HG03135 (cell line): ENCODE measurements at regions not wholly inside any gene's neighbourhood (a gene's known extent, or its start where the extent isn't known, plus 50 kb on each side); places are given as distances from the start of the nearest gene placed in this dataset.

Source experiments
- ATAC-seq: cut with Tn5 transposase; IDR thresholded peaks from one replicate; pipeline ENCODE4 v1.9.1; 2021; ENCODE audit warnings: mild to moderate bottlenecking, moderate library complexity; ENCODE audit not compliant: unreplicated experiment

DNA sequence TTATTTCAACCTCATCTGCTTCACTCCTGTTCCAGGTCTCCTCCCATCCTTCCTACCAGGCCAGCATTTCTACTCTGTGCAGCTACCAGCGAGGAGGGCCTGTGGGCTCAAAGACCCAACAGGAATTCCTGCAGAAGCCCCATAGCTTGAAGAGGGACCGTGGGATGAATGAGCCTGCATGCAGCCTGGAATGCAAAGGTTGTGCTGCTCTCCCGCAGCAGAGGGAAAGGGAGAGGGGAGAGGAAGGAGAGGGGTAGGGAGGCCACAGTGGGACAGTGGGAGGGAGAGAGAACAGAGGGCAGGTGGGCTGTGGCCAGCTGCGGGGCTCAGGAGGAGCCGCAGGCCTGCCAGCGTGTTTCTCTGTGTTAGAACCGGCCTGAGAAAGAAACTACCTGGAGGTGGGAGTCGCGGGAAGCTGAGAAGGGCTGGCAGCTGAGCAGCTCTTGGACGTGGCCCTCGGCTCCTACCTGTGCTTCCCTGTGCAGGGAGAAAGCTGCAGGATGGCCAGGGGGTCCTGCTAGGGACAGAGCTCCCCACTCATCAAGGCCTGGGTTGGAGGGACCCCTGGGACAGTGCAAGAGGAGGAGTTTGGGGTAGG is 66.1 kb upstream of the MLN start:
- ATAC-seq, result no peak

DNA sequence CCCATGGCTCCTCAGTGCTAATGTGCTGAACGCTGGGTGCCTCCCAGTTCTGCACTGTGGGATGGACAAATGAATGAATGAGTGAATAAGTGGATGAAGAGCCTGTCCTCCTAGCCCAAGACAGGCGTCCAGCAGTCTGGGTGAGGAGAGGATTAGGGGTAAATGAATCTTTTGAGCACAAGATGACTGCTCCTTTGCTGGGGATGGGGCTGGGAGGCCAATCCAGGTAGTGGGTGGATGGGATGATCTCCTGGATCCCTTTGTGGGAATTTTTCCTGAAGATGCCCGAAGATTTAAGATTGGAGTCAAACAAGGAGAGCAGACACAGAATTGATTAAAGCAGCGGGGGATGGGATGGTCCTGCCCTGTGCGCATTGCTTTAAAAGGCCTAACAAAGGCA is 65.3 kb upstream of the MLN start:
- ATAC-seq, result no peak

DNA sequence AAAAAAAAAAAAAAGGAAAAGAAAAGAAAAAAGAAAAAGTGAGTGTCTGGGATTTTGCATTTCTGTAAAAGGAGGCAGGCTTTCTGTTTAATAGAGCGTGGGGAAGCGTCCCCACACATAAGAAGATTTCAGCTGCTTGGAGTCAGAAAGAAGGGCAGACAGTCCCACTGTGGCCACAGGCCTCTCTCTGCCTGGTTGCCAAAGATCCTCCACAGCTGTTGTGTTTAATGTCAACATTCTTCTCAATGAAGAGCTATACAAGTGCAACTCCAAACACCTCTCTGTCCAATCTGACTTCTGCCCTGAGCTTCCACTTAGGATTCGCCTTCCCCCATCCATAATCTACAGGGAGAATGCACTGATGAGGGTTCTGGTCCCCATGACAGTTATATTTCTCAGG is 64.3 kb upstream of the MLN start:
- ATAC-seq, result no peak

DNA sequence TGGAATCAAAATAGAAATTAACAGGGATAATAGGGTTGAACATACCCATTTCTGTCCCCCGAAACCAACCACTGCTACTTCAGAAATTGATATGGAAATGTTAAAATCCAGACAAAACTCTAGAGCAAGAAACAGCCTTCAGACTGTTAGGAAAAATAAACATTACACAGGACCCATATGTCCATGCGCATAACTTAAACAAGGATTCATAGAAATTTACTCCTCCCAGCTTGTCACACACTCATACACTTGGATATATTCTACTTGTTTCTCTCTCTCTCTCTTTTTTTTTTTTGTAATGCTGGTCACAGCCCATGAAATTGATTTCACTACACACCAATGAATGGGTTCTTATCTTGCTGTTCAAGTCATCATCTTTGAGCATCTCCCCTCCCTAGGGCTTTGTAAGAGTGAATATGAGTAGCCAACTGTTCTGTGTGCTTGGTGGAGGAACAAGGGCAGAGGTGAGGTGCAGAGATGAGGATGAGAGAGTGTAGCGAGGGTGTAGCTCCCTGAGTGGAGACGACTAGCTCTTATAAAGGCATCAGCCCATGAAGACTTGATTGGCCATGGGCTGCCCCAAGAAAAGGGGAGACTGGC is 61.8 kb upstream of the MLN start:
- ATAC-seq, result no peak

DNA sequence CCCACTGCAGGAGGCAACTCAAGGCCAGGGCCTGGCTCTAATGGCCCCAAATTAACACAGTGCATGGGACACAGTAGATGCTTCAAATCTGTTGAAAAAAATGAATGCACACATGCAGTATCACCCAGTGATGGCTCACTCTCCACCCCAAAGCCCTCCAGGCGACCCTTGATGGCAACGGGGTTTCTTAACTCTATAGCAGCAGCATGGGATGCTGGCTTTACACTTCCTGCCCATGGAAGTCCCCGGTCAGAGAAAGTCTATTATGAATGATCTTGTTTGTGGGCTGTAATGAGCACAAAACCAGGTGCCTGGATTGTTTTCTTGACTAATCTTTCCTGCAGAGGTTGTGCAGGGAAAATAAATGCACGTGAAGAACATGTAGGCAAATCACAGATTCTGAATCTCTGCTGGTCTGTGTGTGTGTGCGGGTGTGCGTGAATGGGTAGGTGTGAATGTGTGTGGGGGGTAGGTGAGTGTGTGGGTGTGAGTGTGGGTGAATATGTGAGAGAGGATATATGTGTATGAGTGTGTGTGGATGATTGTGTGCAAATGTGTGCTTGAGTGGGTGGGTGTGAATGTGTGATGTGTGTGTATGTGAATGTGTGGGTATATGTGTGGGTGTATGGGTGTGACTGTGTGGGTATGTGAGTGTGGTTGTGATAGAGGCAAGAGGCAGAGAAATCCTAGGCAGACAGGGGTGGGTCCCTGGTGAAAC is 60.1 kb upstream of the MLN start:
- no peak for ATAC-seq

DNA sequence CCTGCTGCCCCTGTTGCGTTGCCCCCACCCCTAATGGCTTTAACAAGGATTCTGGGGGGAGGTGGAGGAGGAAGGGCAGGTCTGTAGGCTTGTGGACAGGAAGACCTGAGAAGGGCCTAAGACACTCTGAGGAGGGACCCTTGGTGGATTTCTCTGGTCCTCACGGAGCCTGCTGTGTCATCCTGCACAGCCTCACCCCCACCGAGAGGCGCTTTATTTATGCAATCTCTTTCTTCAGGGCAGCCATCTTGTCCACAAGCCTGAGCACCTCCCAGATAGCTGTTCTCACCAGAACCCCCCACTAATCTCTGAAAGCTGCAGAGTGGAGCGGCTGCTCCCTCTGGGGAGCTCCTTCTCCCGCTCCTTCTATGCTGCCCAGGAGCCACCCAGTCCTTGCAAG is 59.3 kb upstream of the MLN start:
- no peak for ATAC-seq

DNA sequence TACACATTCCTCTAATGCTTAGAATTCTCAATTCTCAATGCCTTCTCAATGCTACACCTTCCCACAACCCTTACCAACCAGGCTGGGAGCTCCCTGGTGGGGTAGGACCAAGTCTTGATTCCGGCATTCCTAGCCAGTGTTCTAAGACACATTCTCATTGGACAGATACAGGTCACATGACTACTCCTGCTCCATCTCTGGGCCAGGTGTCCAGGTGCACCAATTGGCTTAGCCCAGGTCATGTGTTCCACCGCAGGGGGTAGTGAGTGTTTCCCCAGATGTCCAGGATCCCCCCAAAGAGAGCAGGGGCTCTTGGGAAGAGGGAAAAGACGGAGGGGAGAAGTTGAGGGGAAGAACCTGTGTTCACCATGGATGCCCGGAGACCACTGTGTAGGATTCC is 58.7 kb upstream of the MLN start:
- ATAC-seq, result no peak

DNA sequence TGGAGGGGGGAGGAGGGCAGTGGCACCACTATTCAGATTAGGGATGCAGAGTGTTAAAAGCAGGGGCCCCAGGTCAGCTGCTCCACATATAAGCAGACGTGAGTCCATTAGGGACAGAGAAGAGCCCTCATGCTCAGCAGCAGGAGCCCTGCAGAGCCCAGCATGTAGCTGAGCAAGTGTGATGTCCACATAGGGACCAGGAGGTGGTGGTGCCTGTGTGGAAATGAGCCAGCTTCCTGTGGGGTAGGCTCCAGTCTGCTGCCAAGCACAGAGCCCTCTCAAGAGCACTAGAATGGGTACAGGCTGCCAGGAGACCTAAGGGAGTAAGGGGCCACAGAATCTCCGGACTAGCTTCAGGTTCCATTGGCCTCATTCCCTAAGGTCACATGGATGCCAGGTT is 57.9 kb upstream of the MLN start:
- no peak for ATAC-seq

DNA sequence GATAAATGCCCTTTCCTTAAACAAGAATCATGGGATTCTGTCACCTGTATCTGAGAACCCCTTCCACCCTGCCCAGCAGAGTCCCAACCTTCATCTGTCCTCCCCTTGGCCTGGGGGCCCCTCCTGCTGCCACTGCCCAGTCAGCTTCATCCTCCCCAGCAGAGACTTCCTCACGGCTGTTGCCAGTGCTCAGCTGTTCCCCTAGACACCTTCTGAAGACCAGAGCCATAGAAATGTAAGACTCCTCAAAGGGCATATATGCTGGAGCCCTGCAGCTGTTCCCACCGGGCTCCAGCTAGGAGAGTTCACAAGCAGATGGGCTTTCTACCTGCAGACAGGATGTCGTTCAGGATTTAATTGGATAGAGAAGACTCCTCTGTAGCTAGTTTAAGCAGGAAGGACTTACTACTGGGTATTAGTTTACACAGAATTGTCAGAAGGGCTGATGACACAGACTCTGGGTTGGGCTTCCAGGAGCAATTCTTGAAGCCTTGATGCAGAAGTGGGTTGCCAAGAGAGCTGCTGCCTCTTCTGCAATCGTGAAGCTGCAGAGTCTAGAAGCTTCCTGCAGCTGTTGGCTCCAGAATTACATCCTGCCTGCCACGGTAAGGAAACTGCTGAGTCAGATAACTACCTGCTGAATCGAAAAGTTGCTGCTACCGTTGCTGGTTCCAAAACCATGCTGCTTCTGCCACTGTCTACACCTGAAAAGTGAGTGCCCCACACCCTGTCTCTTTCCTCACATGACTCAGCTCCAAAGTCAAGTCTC is 57.1 kb upstream of the MLN start:
- no peak for ATAC-seq

DNA sequence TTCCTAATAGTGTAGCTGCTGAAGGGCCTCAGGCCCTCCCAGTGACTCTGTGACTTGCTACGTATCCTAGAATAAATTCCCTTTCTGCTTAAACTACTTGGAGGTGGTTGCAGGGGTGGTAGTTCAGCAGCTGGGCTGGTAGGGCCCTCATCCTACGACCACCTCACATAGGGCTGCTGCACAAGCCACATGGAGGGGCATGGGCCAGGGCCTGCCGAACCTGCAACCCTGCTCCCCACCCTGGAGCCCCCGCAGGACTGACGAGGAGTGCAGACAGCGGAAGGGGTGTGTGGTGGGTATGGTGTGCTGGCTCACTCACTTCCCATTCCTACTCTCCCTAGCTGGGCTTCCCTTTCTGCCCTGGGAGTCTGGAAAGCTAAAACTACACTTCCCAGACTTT is 56.2 kb upstream of the MLN start:
- ATAC-seq, result no peak

DNA sequence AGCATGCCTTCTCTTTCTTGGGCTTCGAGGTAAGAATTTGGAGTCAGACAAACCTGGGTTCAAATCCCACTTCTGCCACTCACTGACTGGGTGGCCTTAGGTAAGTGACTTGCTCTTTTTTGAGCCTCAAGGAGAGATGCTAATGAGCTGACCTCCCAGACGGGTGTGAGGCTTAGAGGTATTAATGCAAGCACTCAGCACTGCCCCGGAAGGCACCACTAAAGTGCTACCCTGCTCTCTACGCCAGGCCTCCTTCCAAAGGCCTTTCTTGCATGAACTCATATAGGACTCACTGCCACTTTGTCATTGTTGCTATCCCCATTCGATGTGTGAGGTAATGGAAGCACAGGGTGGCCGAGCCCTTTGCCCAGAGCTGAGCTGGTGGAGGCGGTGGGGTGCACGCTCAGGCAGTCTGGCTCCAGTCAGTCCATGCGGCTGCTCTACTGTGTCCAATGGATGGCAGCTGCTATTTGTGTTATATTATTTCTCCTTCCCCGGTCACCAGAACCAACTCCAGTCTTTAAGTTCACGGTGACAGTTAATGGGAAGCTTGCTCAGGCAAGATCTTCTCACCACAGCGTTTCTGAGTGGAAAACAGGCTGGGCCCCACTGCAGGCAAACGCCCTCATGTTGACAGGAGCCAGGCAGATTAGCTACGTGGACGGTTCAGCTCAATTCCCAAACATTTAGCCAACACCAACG is 55.2 kb upstream of the MLN start:
- no peak for ATAC-seq

DNA sequence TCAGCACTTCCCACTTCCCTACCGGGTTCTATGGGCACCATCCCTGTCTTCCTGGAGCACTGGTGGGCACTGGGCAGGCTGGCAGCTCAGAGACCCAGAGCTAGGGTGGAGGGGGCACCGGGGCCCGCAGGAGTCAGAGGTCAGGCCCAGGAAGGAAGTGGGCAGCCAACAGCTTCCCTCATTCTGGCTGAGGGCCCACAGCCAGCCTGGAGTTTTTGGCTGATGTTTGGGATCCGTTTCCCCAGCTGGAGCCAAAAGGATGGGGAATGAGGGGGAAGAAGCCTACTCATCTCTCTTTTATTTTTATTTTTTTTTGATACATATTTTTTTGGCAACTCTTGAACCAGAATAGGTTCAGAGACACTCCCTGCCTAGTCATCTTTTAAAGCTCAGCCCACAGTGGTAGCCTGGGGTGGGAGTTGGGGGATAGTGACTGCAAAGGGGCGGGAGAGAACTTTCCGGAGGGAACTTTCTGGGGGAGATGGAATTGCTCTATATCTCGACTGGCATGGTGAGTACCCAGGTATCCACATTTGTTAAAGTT is 54.2 kb upstream of the MLN start:
- no peak for ATAC-seq

DNA sequence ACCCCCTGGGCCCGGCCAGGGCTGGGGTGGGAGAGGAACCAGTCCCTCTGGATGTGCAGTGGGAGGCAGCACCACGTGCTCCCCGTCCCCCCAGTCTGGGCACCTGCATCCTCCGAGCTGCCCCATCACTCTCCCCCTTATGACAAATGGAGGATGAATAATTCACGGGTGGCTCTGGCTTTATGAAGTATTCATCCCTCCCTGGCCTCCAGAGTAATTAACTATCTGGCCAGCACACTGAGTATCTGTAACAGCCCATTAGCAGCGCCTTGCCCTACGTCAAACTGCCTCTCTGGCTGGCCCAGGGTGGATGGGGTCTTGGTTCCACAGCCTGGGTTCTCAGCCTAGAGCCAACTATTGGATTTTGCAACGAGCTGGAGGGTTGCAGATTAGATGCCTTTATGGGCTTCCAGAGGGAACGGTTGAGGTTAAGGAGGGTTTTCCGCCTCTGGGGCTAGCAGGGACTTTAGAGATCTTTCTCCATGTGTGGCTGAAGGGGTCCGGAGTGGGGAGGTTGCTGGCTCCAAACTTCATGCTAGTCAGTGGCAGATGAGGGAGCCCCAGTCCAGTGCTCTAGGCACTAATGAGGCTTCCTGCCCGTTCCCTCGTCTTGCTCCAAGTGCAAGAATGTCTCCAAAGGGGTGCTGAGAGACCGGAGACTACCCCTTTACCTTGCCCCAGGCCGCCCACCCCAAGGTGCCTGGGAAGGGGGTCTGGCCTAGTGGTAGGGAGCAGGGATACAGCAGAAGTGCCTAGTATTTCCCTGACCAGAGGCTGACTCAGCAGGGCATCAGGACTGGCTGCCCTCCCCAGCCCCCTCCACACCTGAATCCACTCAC is 53.5 kb upstream of the MLN start:
- no peak for ATAC-seq

DNA sequence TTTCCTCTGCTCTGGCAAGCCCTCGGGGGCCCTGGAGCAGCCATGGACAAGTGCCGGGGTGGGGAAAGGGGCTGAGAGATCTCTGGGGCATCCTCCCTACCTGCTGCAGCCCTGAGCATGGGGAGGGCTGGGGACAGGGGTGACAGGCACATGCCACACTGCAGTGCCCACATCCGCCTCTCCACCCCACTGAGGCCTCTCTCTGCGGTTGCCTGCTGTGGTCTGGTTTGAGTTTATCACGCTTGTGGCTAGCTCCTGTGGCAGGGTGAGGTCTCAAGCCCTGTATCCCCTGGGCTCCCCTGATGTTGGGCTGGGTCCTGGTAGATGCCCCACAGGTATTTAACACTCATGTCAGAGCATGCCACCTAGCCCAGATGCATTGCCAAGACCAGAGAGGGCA is 52.9 kb upstream of the MLN start:
- ATAC-seq, result no peak

DNA sequence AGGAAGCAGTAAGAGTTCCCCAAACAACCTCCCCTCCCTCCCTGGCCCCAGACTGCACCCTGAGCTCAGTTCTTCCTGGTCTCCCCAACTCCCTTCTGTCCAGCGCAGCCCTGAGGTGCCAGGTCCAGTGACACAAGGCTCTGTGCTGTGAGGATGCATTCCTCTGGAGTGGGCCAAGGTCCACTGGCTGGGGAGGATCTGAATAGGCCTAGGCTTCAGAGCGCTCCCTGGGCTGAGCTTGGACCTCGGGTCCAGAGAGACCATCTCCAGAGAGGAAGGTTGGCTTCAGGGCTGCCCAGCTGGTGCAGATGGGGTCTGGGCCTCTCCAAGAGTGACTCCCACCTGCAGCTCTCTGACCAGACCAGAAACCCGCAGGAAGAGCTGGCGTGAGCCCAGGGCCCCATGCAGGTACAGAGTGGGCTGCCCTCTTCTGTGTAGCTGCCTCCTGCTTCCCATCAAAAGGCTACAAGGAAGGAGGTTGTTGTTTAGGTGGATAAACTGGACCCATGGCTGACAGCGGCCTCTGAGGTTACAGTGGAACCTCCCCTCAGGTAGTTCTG is 52.3 kb upstream of the MLN start:
- no peak for ATAC-seq

DNA sequence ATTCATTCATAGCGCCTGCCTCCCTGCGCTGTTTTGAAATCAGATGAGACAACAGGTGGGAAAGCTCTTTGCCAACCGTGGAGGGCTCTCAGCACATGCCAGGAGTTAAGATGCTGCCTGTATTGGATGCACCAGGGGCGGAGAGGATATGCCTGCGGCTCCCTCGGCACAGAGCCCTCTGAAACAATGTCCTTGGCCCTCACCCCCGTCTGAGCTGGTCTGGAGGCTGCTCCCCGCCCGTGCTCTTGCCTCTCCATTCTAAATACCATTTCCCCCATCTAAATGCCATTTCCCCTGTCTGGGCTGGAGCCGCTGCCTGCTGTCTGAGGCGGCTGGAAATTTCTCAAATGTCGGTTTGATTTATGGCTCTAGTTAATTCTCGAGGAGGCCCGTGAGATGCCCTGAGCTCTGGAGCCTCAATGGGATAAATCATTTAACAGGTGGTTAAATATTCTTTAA is 50.8 kb upstream of the MLN start:
- no peak for ATAC-seq

DNA sequence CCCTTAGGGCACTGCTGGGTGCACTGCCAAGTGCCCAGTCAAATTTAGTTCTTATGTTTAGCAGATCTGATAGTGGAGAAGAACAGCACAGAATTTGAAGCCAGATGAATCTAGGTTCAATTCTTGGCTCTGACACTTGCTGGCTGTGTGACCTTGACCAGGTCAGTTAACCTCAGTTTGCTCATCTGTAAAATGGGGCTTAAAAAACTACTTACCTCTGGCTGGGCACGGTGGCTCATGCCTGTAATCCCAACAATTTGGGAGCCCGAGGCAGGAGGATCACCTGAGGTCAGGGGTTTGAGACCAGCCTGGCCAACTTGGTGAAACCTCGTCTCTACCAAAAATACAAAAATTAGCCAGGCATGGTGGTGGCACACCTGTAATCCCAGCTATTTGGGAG is 49.9 kb upstream of the MLN start:
- ATAC-seq, result no peak
